GM12878 (cell line): ENCODE measurements at regions not wholly inside any gene's neighbourhood (a gene's known extent, or its start where the extent isn't known, plus 50 kb on each side); places are given as distances from the start of the nearest gene placed in this dataset.

Experiments used
- ATAC-seq: fragments of 200-7000 bp; cut with Tn5 transposase; 3 replicates; pipeline ENCODE4 v1.9.1; 2020; ENCODE audit warnings: mild to moderate bottlenecking, moderate library complexity
- BruUV-seq: library from RNA; stranded (reverse); fragments of 400-500 nt; replicated peaks from 2 replicates; lab custom pipeline; 2021; lab: Mats Ljungman, UMichigan
- CTCF ChIA-PET: fragments of 300-600 bp; sonication (Branson Sonifier 250); formaldehyde crosslinking; extraction: SDS; loops from one replicate; lab custom pipeline; 2021; ENCODE audit warnings: inconsistent platforms; lab: Yijun Ruan, JAX
- POLR2A ChIA-PET: fragments of 350-600 bp; formaldehyde crosslinking; extraction: SDS; loops from one replicate; lab custom pipeline; 2021; ENCODE audit warnings: inconsistent platforms; lab: Charles Lee
- RAD21 ChIA-PET: fragments of 300-600 bp; sonication (Branson Sonifier 250); formaldehyde crosslinking; loops from one replicate; lab custom pipeline; 2023; ENCODE audit warnings: antibody characterized with exemption; ENCODE audit not compliant: unreplicated experiment; lab: Charles Lee
- SMC1A ChIA-PET: fragments of 300-600 bp; sonication (Branson Sonifier 250); formaldehyde crosslinking; loops from one replicate; lab custom pipeline; 2023; ENCODE audit not compliant: unreplicated experiment, uncharacterized antibody; lab: Charles Lee
- DNase-seq: peaks from one replicate; pipeline ENCODE4 v3.0.0-alpha.2; 2011; ENCODE audit warnings: low read depth, low spot score
- FAIRE-seq: peaks from 3 replicates; lab custom pipeline; 2011; peaks lifted over from hg19 to GRCh38; lab: Jason Lieb, UNC
- H2AFZ ChIP-seq: 2 replicates; pipeline ENCODE4 v1.6.0; 2011; ENCODE audit warnings: low read depth, low read length, control low read depth; ENCODE audit not compliant: control insufficient read depth
- H3K27ac ChIP-seq: 2 replicates; pipeline ENCODE4 v1.5.1; 2011; ENCODE audit warnings: control low read depth; ENCODE audit not compliant: control insufficient read depth, insufficient read depth
- H3K27me3 ChIP-seq, 2 experiments: replicated peaks in 1 of 2; 2 replicates each; pipeline versions ENCODE4 v1.6.0 to v1.6.1; 2011; ENCODE audit warnings: low read length in 1 of 2; ENCODE audit not compliant: control insufficient read depth in 2 of 2, insufficient read depth in 2 of 2
- H3K36me3 ChIP-seq, 2 experiments: 2 replicates each; pipeline ENCODE4 v1.5.1; 2011; ENCODE audit warnings: low read length in 1 of 2; ENCODE audit not compliant: control insufficient read depth in 2 of 2, insufficient read depth in 2 of 2
- H3K4me1 ChIP-seq: 2 replicates; pipeline ENCODE4 v1.6.1; 2011; ENCODE audit warnings: mild to moderate bottlenecking, low read length, moderate library complexity, mixed read lengths; ENCODE audit not compliant: control insufficient read depth, insufficient read depth
- H3K4me2 ChIP-seq: 2 replicates; pipeline ENCODE4 v1.6.0; 2011; ENCODE audit warnings: control low read depth; ENCODE audit not compliant: control insufficient read depth, insufficient read depth
- H3K4me3 ChIP-seq: fragments of 200-600 bp; sonication (generic); 2 replicates; pipeline ENCODE4 v1.5.1; 2016
- H3K79me2 ChIP-seq: 2 replicates; pipeline ENCODE4 v1.6.0; 2011; ENCODE audit warnings: low read length; ENCODE audit not compliant: control insufficient read depth, insufficient read depth
- H3K9ac ChIP-seq: 2 replicates; pipeline ENCODE4 v1.8.0; 2011; ENCODE audit warnings: low read length, control low read depth, mixed read lengths; ENCODE audit not compliant: control insufficient read depth, insufficient read depth
- H3K9me3 ChIP-seq: replicated peaks from 3 replicates; pipeline ENCODE4 v1.5.1; 2011; ENCODE audit warnings: mild to moderate bottlenecking, low read length; ENCODE audit not compliant: control insufficient read depth, insufficient read depth
- H4K20me1 ChIP-seq: 2 replicates; pipeline ENCODE4 v1.6.0; 2011; ENCODE audit not compliant: control insufficient read depth, insufficient read depth
- ETV6 ChIP-seq, 2 experiments: fragments of 450-650 bp in 1 of 2; IDR thresholded peaks in 1 of 2; conservative IDR thresholded peaks in 1 of 2; 2 replicates each; pipeline ENCODE4 v1.6.1; 2014; ENCODE audit warnings: antibody characterized with exemption in 1 of 2, borderline replicate concordance in 1 of 2, low read depth in 1 of 2, mild to moderate bottlenecking in 1 of 2, moderate library complexity in 1 of 2
- HDAC6 ChIP-seq: fragments of 200-600 bp; sonication (generic); IDR thresholded peaks from one replicate; pipeline ENCODE4 v1.8.0; 2017; ENCODE audit warnings: antibody characterized with exemption; ENCODE audit not compliant: unreplicated experiment
- HDGF ChIP-seq: fragments of 450-650 bp; IDR thresholded peaks from 2 replicates; pipeline ENCODE4 v1.6.1; 2016; ENCODE audit warnings: antibody characterized with exemption
- MTA3 ChIP-seq: IDR thresholded peaks from 2 replicates; pipeline ENCODE4 v1.6.1; 2012; ENCODE audit warnings: low read length, inconsistent platforms, borderline replicate concordance
- NFYB ChIP-seq: IDR thresholded peaks from 2 replicates; pipeline ENCODE4 v1.6.1; 2011; ENCODE audit warnings: low read depth, mild to moderate bottlenecking, low read length, improper control_type of control experiment, moderate library complexity; ENCODE audit not compliant: insufficient read depth
- RAD51 ChIP-seq: fragments of 450-650 bp; IDR thresholded peaks from 2 replicates; pipeline ENCODE4 v1.6.1; 2016; ENCODE audit warnings: moderate library complexity, mild to moderate bottlenecking, inconsistent platforms
- SMARCA5 ChIP-seq: fragments of 450-650 bp; IDR thresholded peaks from 2 replicates; pipeline ENCODE4 v1.6.1; 2017; ENCODE audit warnings: mild to moderate bottlenecking
- ZNF207 ChIP-seq: fragments of 450-650 bp; IDR thresholded peaks from 2 replicates; pipeline ENCODE4 v1.6.1; 2014; ENCODE audit warnings: antibody characterized with exemption, mild to moderate bottlenecking, borderline replicate concordance
- ZSCAN29 ChIP-seq: fragments of 450-650 bp; IDR thresholded peaks from 2 replicates; pipeline ENCODE4 v1.6.1; 2017; ENCODE audit warnings: mild to moderate bottlenecking, moderate library complexity
- whole genome bisulfite sequencing: methylation state at CpG from one replicate; pipeline ENCODE4 v1.1.6; 2016; ENCODE audit warnings: low lambda C conversion rate; ENCODE audit not compliant: insufficient replicate concordance, insufficient coverage; ENCODE audit errors: missing lambda C conversion rate; 5-methylcytosine and 5-hydroxymethylcytosine counted together
- in situ Hi-C: fragments of 300-500 bp; cut with MboI; formaldehyde crosslinking; loops from 9 replicates; pipeline ENCODE4 v1.14.3; 2018; ENCODE audit warnings: mixed read lengths
- intact Hi-C: fragments of 100-400 bp; cut with micrococcal nuclease; formaldehyde crosslinking; loops from one replicate; pipeline ENCODE4 v1.14.2; 2022; ENCODE audit not compliant: unreplicated experiment
- TF ChIP-seq, protein P1 (sequence below): fragments of 450-650 bp; IDR thresholded peaks from 2 replicates; pipeline ENCODE4 v1.6.1; 2016; ENCODE audit warnings: mild to moderate bottlenecking, moderate library complexity, borderline replicate concordance
- TF ChIP-seq, protein P2 (sequence below): fragments of 450-650 bp; IDR thresholded peaks from 2 replicates; pipeline ENCODE4 v1.6.1; 2016; ENCODE audit warnings: mild to moderate bottlenecking
- TF ChIP-seq, protein P3 (sequence below): fragments of 150-350 bp; IDR thresholded peaks from 2 replicates; pipeline ENCODE4 v1.6.1; 2014; ENCODE audit warnings: mild to moderate bottlenecking, low read depth, low read length

DNA sequence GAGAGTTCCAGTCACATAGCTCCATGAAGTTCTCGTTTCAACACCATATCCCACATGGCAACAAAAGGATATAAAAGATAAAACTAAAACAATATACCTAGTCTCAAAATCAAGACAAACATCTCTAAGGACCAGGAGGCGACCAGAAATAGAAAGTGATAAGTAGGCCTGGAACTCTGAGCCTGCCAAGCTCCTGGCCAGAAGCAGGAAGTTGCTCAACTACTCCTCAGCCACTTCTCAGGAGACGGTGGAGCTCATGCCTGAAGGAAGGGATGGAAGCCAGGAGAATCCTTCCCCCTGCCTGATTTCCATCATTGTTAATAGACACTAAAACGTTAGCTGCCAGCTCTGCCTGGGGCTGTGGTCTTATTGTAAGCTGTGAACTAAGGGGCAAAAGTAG, 94.7 kb downstream of the DISP1 start:
- TF ChIP-seq SMARCA5 (no peak), ZSCAN29 (no peak), MTA3 (no peak)
- TF ChIP-seq, protein P1, sequence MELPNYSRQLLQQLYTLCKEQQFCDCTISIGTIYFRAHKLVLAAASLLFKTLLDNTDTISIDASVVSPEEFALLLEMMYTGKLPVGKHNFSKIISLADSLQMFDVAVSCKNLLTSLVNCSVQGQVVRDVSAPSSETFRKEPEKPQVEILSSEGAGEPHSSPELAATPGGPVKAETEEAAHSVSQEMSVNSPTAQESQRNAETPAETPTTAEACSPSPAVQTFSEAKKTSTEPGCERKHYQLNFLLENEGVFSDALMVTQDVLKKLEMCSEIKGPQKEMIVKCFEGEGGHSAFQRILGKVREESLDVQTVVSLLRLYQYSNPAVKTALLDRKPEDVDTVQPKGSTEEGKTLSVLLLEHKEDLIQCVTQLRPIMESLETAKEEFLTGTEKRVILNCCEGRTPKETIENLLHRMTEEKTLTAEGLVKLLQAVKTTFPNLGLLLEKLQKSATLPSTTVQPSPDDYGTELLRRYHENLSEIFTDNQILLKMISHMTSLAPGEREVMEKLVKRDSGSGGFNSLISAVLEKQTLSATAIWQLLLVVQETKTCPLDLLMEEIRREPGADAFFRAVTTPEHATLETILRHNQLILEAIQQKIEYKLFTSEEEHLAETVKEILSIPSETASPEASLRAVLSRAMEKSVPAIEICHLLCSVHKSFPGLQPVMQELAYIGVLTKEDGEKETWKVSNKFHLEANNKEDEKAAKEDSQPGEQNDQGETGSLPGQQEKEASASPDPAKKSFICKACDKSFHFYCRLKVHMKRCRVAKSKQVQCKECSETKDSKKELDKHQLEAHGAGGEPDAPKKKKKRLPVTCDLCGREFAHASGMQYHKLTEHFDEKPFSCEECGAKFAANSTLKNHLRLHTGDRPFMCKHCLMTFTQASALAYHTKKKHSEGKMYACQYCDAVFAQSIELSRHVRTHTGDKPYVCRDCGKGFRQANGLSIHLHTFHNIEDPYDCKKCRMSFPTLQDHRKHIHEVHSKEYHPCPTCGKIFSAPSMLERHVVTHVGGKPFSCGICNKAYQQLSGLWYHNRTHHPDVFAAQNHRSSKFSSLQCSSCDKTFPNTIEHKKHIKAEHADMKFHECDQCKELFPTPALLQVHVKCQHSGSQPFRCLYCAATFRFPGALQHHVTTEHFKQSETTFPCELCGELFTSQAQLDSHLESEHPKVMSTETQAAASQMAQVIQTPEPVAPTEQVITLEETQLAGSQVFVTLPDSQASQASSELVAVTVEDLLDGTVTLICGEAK = no peak
- ChIA-PET POLR2A (no interaction called here), RAD21 (no interaction called here), SMC1A (no interaction called here), CTCF (no interaction called here)
- H3K27ac ChIP-seq = no peak overlapping the region
- no peak for ATAC-seq
- no peaks in the 10 kb centered on the region for H4K20me1 ChIP-seq
- H3K4me3 ChIP-seq = no peak overlapping the region
- no peaks in the 10 kb centered on the region for H3K4me1 ChIP-seq
- H3K9ac ChIP-seq = no peak overlapping the region
- BruUV-seq = no TSS peak
- no peaks in the 10 kb centered on the region for H3K9me3 ChIP-seq
- no peak overlapping the region for H3K4me2 ChIP-seq
- in situ Hi-C loops = no loop called here
- no peaks in the 10 kb centered on the region for H3K79me2 ChIP-seq
- no peaks in the 10 kb centered on the region for H3K27me3 ChIP-seq
- 27% methylated on average over 4 of the region's 4 CpGs for WGBS
- FAIRE-seq = no peak
- no peak for DNase-seq
- no peak overlapping the region for H2AFZ ChIP-seq
- H3K36me3 ChIP-seq = no peaks in the 10 kb centered on the region
- intact Hi-C loops = no loop called here

DNA sequence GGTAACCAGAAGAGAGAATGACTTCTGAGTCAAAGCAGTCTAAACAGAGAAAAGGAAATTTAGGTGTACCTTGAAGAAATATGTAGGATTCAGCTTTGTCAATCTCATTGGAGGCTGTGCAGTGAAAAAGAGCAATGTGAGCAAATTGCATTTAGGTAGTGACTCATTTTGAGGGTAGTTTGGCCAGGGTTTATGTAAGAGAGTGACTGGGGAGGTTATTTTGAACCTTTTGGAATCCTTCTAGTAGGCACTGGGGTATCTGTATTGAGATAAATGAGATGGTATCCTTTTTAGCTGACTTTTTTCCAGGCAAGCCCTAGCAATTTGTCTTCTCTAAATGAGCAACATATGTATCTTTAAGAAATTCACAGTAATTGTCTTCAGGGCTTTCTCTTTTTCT, 95.9 kb downstream of the DISP1 start:
- Histone ChIP-seq H3K79me2 (no peaks in the 10 kb centered on the region), H3K4me3 (no peak overlapping the region), H3K9ac (no peak overlapping the region), H3K36me3 (no peaks in the 10 kb centered on the region), H2AFZ (no peak overlapping the region), H3K27ac (no peak overlapping the region), H3K4me1 (no peaks in the 10 kb centered on the region), H3K9me3 (no peaks in the 10 kb centered on the region), H4K20me1 (no peaks in the 10 kb centered on the region), H3K4me2 (no peak overlapping the region), H3K27me3 (no peaks in the 10 kb centered on the region)
- POLR2A ChIA-PET = no interaction called here
- SMC1A ChIA-PET = no interaction called here
- intact Hi-C loops (no loop called here), in situ Hi-C loops (no loop called here)
- no peak for FAIRE-seq
- no peak for DNase-seq
- CTCF ChIA-PET = interaction anchor here (0.9 kb wide), 1 partner anchor 12 kb away, joined by 4 read pairs; no protein-coding TSS in a partner anchor
- ATAC-seq = no peak
- no TSS peak for BruUV-seq
- RAD21 ChIA-PET = no interaction called here
- TF ChIP-seq NFYB (no peak), ZNF207 (no peak), HDAC6 (no peak), RAD51 (no peak), HDGF (no peak), ETV6 (conservative IDR thresholded peaks at IDR 0.05 in 1 of 2, IDR thresholded peaks at IDR 0.05 in 1 of 2; ENCODE audit: borderline replicate concordance in 1 of 2, low read depth in 1 of 2) (no peak)
- TF ChIP-seq, protein P2, sequence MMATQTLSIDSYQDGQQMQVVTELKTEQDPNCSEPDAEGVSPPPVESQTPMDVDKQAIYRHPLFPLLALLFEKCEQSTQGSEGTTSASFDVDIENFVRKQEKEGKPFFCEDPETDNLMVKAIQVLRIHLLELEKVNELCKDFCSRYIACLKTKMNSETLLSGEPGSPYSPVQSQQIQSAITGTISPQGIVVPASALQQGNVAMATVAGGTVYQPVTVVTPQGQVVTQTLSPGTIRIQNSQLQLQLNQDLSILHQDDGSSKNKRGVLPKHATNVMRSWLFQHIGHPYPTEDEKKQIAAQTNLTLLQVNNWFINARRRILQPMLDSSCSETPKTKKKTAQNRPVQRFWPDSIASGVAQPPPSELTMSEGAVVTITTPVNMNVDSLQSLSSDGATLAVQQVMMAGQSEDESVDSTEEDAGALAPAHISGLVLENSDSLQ = no peak
- TF ChIP-seq, protein P3, sequence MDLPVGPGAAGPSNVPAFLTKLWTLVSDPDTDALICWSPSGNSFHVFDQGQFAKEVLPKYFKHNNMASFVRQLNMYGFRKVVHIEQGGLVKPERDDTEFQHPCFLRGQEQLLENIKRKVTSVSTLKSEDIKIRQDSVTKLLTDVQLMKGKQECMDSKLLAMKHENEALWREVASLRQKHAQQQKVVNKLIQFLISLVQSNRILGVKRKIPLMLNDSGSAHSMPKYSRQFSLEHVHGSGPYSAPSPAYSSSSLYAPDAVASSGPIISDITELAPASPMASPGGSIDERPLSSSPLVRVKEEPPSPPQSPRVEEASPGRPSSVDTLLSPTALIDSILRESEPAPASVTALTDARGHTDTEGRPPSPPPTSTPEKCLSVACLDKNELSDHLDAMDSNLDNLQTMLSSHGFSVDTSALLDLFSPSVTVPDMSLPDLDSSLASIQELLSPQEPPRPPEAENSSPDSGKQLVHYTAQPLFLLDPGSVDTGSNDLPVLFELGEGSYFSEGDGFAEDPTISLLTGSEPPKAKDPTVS = no peak
